Skeletal muscle tissue (tissue), 3 donors: ENCODE measurements at regions not wholly inside any gene's neighbourhood (a gene's known extent, or its start where the extent isn't known, plus 50 kb on each side); places are given as distances from the start of the nearest gene placed in this dataset.

ENCODE experiments used
- H3K27ac ChIP-seq: one replicate; pipeline ENCODE4 v1.7.0; 2013; ENCODE audit warnings: mild to moderate bottlenecking, low read depth, low read length, inconsistent platforms
- H3K27me3 ChIP-seq, 3 donors: one replicate each; pipeline ENCODE4 v1.7.0; 2013; ENCODE audit warnings: low read length in 3 of 3; ENCODE audit not compliant: control insufficient read depth in 3 of 3, insufficient read depth in 3 of 3
- H3K36me3 ChIP-seq, 3 donors: one replicate each; pipeline ENCODE4 v1.7.0; 2013; ENCODE audit warnings: low read length in 3 of 3; ENCODE audit not compliant: control insufficient read depth in 3 of 3, insufficient read depth in 3 of 3
- H3K4me1 ChIP-seq, 3 donors: one replicate each; pipeline ENCODE4 v1.7.0; 2013; ENCODE audit warnings: low read length in 3 of 3, mild to moderate bottlenecking in 3 of 3; ENCODE audit not compliant: control insufficient read depth in 3 of 3, insufficient read depth in 3 of 3
- H3K4me3 ChIP-seq, 3 donors: one replicate each; pipeline ENCODE4 v1.7.0; 2013; ENCODE audit warnings: low read length in 3 of 3
- H3K9ac ChIP-seq, 3 donors: one replicate each; pipeline ENCODE4 v1.7.0; 2013; ENCODE audit warnings: low read length in 3 of 3, mild to moderate bottlenecking in 3 of 3, moderate library complexity in 2 of 3, low read depth in 1 of 3
- H3K9me3 ChIP-seq, 3 donors: one replicate each; pipeline ENCODE4 v1.7.0; 2013; ENCODE audit warnings: low read length in 3 of 3; ENCODE audit not compliant: control insufficient read depth in 3 of 3
- donor health status: Osteomylitis.

- no peaks in the 10 kb centered on the region for H3K36me3 ChIP-seq
- H3K9ac ChIP-seq: no peak overlapping the region
- no peak overlapping the region for H3K27ac ChIP-seq
- no peaks in the 10 kb centered on the region for H3K9me3 ChIP-seq
- H3K4me1 ChIP-seq: no peaks in the 10 kb centered on the region
- H3K27me3 ChIP-seq: peaks cover 12 to 36% (median 33%) of the 10 kb centered on the region in 3 donors
- H3K4me3 ChIP-seq: no peak overlapping the region
Observed at GRCh38 chr9:126033318-126033717, 286.1 kb downstream of the PBX3 start.

- Histone ChIP-seq H3K36me3 (no peaks in the 10 kb centered on the region), H3K4me3 (no peak overlapping the region), H3K9me3 (no peaks in the 10 kb centered on the region), H3K27me3 (peaks cover 12 to 36% (median 33%) of the 10 kb centered on the region in 3 donors), H3K9ac (no peak overlapping the region), H3K4me1 (no peaks in the 10 kb centered on the region), H3K27ac (no peak overlapping the region)
Observed at GRCh38 chr9:126033956-126034355, 286.8 kb downstream of the PBX3 start.

- Histone ChIP-seq H3K27me3 (peaks cover 7 to 22% (median 18%) of the 10 kb centered on the region in 3 donors), H3K4me3 (no peak overlapping the region), H3K9ac (no peak overlapping the region), H3K27ac (no peak overlapping the region), H3K36me3 (no peaks in the 10 kb centered on the region), H3K4me1 (no peaks in the 10 kb centered on the region), H3K9me3 (peaks cover 0 to 2% (median 0%) of the 10 kb centered on the region in 3 donors)
Observed at GRCh38 chr9:126036881-126037291, 289.7 kb downstream of the PBX3 start.

GRCh38 chr9:126038790-126039189 is 287.8 kb upstream of the MVB12B start:
- Histone ChIP-seq H3K27me3 (peaks cover 4 to 14% (median 12%) of the 10 kb centered on the region in 3 donors), H3K27ac (no peak overlapping the region), H3K36me3 (no peaks in the 10 kb centered on the region), H3K9me3 (peaks cover 0 to 8% (median 0%) of the 10 kb centered on the region in 3 donors), H3K4me3 (no peak overlapping the region), H3K9ac (no peak overlapping the region), H3K4me1 (no peaks in the 10 kb centered on the region)

GRCh38 chr9:126043681-126044080 is 282.9 kb upstream of the MVB12B start:
- Histone ChIP-seq H3K9ac (no peak overlapping the region), H3K4me1 (no peaks in the 10 kb centered on the region), H3K27ac (no peak overlapping the region), H3K9me3 (peaks cover 0 to 13% (median 6%) of the 10 kb centered on the region in 3 donors), H3K27me3 (peaks cover 0 to 5% (median 2%) of the 10 kb centered on the region in 3 donors), H3K4me3 (no peak overlapping the region), H3K36me3 (no peaks in the 10 kb centered on the region)

- Histone ChIP-seq H3K4me3 (no peak overlapping the region), H3K27me3 (peaks cover 25 to 39% (median 36%) of the 10 kb centered on the region in 3 donors), H3K36me3 (no peaks in the 10 kb centered on the region), H3K4me1 (no peaks in the 10 kb centered on the region), H3K9ac (no peak overlapping the region), H3K27ac (no peak overlapping the region), H3K9me3 (peaks cover 0 to 6% (median 6%) of the 10 kb centered on the region in 3 donors)
Observed at GRCh38 chr9:126049088-126049487, 277.5 kb upstream of the MVB12B start.

GRCh38 chr9:126049896-126050604 is 276.6 kb upstream of the MVB12B start:
- Histone ChIP-seq H3K9ac (no peak overlapping the region), H3K27me3 (peaks cover 34 to 48% (median 45%) of the 10 kb centered on the region in 3 donors), H3K27ac (no peak overlapping the region), H3K4me3 (no peak overlapping the region), H3K4me1 (no peaks in the 10 kb centered on the region), H3K36me3 (no peaks in the 10 kb centered on the region), H3K9me3 (peaks cover 0 to 6% (median 4%) of the 10 kb centered on the region in 3 donors)

- Histone ChIP-seq H3K4me1 (no peaks in the 10 kb centered on the region), H3K9me3 (peaks cover 0 to 6% (median 3%) of the 10 kb centered on the region in 3 donors), H3K4me3 (no peak overlapping the region), H3K9ac (no peak overlapping the region), H3K27me3 (peaks cover 39 to 54% (median 49%) of the 10 kb centered on the region in 3 donors), H3K36me3 (no peaks in the 10 kb centered on the region), H3K27ac (no peak overlapping the region)
Observed at GRCh38 chr9:126050605-126050990, 276.0 kb upstream of the MVB12B start.

- Histone ChIP-seq H3K4me1 (no peaks in the 10 kb centered on the region), H3K27me3 (peaks cover 43 to 63% (median 55%) of the 10 kb centered on the region in 3 donors), H3K9ac (no peak overlapping the region), H3K9me3 (no peaks in the 10 kb centered on the region), H3K4me3 (no peak overlapping the region), H3K27ac (no peak overlapping the region), H3K36me3 (no peaks in the 10 kb centered on the region)
Observed at GRCh38 chr9:126051446-126052130, 275.0 kb upstream of the MVB12B start.

GRCh38 chr9:126052791-126053190 is 273.8 kb upstream of the MVB12B start:
- H3K27me3 ChIP-seq: peaks cover 41 to 59% (median 55%) of the 10 kb centered on the region in 3 donors
- H3K4me3 ChIP-seq: no peak overlapping the region
- H3K4me1 ChIP-seq: no peaks in the 10 kb centered on the region
- H3K36me3 ChIP-seq: no peaks in the 10 kb centered on the region
- H3K27ac ChIP-seq: no peak overlapping the region
- H3K9me3 ChIP-seq: no peaks in the 10 kb centered on the region
- no peak overlapping the region for H3K9ac ChIP-seq
